ENCODE measurements at regions not wholly inside any gene's neighbourhood (a gene's known extent, or its start where the extent isn't known, plus 50 kb on each side); places are given as distances from the start of the nearest gene placed in this dataset.

GRCh38 chr22:19663821-19664355 lies 50.4 kb upstream of the SEPTIN5 start:
- DNase-seq: peak; percentile 39

- DNase-seq: no peak
Observed at GRCh38 chr22:19664406-19664805, 49.9 kb upstream of the SEPTIN5 start.
